ENCODE measurements at regions not wholly inside any gene's neighbourhood (a gene's known extent, or its start where the extent isn't known, plus 50 kb on each side); places are given as distances from the start of the nearest gene placed in this dataset.

DNA sequence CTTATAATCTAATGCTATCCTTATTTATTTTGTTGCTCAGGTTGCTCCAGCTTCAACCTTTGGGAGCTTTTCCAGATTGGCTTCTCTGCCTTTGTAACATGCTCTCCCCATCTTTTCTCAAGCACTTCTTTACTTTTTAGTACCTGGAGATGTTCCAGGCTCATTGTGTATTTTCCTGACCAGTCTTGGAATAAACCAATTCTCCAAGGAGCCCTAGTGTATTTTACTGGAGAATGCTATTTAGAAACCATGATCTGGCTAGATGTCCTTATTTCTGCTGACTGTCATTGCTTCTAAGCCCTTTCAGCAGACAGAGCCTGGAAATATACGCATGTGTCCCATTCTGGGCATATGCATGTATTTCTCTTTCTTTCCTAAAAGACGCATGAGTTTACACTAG lies 95.7 kb downstream of the EMX2 start:
- DNase-seq = peak; percentile 15

DNA sequence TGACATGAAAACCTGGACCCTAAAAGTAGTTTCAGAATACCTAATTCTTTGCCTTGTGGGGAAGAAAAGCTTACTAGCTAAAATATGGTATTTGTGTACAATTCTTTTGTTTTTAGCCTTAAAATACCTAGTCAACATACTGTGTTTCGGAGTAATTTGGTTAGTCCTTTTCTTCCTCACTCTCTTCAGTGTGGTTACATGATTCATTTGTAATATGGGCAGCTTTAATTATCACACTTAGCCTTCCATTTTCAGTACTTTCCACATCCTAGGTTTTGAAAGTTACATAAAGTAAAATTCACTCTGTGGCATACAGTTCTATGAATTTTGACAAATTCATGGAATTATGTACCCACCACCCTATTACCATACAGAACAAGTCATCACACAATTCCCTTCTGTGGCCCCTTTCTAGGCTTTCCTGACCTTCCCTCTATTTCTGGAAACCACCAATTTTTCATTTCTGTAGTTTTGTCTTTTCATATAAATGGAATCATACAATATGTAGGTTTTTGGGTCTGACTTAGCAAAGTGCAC lies 96.2 kb downstream of the EMX2 start:
- no peak for DNase-seq

DNA sequence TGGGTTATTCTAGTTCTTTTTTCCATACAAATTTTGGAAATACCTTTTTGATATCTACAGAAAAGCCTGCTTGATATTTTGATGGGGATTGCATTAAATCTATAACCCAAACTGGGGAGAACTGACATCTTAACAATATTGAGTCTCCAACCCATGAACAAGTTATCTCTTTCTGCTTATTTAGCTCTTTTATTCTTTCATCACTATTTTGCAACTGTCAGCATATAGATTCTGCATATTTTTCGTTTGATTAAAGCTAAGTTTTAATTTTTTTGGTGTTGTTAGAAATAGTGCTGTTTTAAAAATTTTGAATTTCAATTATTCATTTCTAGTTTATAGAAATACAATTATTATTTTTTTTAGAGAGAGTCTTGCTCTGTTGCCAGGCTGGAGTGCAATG lies 97.9 kb downstream of the EMX2 start:
- DNase-seq = no peak

DNA sequence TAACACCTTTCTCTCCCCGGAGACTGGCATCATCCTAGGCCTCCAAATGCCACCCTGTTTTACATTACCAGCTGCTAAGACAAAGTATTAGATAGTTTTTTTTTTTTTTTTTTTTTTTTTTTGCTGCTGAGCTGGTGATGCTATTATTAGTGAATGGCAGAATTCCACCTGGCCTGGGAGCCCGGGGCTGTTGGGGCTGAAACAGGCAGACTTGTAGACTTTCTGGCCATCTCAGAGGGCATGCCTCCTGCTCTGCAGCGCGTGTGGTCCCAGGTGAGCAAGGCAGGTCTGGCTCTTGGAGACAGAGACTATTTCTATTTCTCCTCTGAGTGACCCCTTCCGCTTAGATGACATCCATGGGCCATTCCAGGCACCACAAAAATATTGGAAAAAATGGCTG lies 104.2 kb downstream of the EMX2 start:
- no peak for DNase-seq

DNA sequence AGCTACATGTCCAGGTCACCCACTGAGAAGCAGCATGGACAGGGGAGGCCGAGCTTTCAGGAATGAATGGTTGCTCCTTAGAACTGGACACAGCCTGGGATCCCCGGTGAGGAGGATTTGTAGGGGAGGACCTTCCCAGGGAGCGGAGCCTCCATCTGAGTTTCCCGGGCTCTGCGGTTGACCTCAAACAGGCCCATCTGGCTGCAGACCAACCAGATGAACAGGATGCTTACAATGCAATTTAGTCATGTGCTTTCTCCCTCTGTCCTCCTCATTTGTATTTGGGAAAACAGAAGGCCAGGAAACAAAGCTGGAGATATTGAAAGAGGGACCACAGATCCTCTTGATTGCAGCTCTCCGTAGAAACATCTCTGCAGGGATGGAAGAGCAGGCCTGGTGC lies 104.8 kb downstream of the EMX2 start:
- no peak for DNase-seq

DNA sequence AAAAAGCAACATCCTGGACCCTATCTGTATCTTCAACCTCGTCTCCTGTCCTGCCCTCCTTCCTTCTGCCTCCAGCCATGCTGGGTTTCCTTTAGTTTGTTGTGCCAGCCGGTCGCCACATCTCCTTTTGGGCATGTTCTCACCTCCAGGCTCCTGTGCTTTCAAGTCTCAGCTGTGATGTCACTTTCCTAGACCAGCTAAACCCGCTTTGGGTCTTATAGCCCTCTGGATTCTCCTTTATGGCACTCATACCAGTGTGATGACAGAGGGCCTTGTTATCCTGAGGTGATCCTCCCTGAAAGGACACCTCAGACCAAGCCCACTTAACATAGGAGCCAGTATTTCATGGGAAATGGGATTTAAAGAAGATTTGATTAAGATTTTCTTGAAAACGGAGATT lies 108.6 kb downstream of the EMX2 start:
- no peak for DNase-seq

DNA sequence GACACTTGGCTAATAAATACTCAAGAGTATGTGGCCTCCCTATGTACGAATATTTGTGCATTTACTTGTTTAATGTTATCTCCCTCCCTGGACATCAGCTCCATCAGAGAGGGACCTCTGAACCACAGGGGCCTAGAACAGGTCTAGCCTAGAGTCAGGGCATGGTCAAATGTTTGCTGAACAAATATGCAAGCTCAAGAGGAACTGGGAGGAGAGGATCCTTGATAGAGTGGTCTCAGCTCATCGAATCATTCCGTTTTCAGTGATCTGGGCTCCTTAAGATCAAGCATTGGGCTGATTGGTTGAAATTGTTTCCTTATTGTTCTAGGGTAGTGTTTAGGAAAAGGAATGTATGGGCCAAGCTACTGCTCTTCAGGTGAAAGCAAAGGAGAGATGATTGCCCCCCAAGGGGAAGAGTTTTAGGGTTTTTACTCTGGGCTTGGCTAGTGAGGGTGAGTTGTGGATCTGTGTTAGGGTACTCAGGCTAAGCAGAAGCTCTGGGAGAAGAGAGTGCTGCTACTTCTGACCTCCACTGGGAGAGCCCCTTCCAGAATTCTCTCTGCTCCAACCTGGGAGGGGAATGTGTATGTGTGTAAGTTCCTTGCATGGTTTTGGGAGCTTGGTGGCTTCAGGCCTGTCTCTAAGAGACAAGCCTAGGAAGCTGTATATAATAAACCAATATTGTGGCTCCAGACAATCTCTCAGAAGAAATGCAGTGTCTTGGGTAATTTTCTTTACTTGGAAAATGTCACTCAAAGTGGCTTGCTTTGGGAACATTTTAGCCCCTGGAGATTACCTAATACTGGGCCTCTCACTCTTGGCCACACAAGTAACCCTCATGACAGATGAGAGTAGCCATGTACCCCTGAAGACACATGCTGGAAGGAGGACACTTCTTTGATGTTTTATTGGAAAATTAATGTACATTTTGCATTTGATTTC lies 110.0 kb downstream of the EMX2 start:
- DNase-seq = no peak

DNA sequence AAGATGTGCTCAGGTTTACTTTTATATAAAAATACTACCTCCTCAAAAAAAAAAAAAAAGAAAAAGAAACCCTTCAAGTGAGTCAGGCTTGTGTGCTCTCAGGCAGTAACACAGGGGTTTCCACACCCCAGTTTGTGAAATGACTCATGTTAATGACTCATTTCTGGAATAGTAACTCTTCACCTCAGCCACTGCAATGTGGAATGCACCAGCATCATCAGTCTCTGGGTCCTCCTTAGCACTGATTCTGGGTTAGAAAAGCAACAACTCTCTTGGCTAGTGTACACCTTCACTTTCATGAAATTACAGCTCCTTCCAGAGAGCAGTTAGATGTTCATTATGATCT lies 110.6 kb downstream of the EMX2 start:
- DNase-seq = no peak

DNA sequence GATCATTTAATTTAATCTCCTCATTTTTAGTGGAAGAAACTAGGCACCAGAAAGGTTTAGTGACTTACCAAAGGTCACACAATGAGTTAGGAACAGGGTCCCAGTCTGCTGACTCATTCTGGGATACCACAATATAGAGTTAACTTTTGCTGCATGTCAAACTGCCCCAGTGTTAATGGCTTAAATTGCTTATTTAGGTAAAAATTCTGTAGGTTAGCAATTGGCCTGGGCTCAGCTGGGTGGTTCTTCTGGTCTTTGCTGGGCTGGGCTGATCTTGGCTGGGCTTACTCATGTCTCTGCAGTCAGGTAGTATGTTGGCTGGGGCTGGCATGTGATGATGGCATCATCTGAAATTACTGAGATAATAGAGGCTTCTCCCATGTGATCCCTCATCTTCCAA lies 111.6 kb downstream of the EMX2 start:
- no peak for DNase-seq

DNA sequence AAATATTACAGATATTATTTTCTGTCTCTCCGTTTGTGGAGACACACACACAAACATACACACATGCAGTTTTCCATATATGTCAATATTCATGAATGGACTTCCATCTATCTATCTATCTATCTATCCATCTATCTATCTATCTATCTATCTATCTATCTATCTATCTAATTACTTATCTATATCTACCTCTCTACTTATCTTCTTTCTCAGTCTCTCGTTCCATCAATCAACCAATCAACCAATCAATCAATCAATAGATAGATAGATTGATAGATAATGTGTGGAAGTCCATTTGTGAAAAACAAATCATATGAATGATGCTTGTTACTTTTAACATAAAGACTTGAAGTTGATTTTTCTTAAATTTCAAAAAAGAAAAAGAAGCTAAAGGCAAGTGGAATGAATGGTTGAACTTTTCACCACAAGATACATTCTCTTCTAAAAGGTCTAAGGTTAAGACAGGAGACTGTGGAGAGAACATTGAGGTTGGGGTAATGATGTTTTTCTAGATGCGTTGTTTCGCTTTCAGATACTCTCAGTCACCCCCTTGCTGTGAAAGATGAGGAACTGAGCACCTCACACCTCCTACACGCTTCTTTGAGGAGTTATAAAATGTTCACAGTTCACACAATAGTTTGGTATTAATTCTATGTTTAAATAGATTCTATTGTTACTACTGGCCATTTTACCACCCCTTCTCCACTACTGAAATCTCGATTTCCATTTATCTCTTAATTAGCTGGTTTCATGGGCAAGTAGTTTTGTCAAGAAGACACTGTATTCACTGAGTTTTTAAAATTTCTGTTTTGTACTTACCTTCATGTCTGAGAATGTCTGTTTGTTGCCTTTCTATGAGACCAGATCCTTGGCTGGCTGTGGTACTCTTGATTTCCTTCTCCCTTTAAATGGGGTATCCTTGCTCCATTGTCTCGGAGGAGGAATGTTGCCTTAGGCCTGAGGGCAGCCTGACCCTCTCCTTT lies 114.1 kb downstream of the EMX2 start:
- no peak for DNase-seq

DNA sequence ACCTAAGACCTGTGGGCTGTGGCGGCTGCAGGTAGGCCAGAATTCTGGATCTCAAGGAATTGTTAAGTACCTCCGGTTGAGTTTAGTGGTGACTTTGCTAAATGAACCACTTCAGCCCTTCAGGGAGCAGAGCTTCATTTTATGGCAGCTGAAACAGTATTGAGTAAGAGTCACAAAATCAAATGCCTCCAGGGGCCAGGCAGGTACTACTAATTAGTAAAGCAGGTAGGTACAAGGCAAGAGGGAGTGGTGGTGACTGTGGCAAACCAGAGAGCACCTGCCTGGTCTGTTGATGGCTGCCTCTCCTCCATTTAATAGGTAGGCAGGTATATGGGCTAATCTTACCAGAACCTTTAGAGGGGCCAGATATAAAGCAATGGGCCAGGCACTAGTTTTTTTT lies 118.8 kb downstream of the EMX2 start:
- DNase-seq = no peak

DNA sequence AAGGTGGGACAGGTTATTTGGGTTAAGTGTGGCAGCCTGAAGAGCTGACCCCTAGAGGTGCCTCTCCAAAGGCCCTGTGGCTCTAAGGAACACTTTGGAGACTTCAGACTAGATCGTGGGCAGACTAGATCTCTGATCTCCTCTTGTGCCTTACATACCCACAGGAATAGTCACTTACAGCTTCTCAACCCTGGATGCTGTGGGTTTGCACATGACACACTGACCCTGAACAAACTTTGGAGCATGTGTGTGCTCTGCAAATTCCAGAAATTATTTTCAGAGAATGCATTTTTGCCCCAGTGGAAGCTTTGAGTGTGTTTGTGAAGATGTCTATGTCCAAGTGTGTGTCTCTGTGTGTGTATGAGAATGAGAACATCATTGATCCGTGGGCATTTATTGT lies 119.6 kb downstream of the EMX2 start:
- DNase-seq = no peak

DNA sequence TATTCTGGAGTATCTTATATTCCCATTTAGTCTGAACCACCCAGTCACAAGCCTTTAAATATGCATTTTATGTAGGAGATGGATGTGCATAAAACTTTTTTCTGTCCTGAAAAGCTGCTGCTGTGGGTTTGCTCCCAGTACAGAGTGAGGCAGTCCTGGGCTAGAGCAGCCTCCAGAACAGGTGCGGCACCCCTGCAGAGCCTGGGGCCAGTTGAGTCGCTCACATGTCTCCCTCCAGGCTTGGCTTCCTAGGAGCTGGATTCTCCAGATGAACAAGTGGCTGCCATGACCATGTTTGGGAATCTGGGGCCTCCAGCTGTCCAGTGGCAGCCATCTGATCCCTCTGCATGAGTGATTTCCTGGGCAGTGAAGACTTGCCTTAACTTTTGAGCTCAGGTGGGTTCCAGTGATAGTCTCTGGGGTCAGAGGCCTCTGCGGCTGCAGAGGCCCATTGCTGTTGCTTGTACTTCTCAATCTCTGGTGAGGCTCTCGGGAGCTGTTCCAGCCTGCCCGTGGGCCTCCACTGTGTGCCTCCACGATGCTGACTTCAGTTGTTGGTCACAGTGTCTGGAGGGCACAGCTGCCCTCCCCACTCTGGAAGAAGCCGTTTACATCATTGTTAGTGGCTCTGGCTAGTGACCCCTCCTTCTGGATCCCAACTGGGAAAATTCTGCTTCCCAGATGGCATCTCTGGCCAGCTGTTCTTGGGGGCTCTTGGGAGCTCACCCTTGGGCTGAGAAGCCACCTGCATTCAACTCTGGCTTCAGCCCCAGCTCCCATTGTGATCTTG lies 120.4 kb downstream of the EMX2 start:
- no peak for DNase-seq

DNA sequence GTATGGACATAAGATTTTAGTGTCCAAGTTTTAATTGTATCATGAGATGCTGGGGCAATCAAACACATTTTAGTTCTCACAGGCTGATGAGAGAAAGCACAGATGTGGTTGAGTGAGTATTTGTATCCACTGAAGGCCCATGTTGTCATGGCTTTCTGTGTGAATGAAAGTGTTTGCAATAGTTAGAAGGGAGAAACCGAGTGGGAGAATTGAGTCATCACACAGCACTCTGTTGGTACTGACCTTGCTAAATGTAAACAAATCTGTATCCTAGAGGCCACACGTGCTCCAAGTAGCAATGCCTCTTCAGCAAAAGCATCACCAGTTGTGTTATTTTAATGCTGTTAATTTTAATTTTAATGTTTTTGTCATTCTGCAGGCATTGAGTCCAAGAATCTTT lies 121.2 kb downstream of the EMX2 start:
- DNase-seq = peak; percentile 36

DNA sequence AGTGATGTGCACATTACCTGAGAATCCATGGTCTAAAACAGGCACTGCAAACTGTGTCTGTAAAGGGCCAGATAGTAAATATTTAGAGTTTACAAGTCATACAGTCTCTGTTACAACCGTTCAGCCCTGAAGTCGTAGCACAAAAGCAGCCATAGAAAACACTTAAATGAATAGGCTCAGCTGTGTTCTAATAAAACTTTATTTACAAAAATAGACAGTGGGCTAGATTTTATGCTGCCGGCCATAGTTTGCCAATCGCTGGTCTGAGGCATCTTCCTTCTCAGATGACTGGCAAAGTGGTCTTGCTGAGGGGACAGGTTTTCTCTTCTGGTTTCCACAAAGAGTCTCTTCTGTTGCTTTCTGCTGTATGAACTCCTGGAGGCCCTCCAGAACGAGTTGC lies 121.7 kb downstream of the EMX2 start:
- no peak for DNase-seq

DNA sequence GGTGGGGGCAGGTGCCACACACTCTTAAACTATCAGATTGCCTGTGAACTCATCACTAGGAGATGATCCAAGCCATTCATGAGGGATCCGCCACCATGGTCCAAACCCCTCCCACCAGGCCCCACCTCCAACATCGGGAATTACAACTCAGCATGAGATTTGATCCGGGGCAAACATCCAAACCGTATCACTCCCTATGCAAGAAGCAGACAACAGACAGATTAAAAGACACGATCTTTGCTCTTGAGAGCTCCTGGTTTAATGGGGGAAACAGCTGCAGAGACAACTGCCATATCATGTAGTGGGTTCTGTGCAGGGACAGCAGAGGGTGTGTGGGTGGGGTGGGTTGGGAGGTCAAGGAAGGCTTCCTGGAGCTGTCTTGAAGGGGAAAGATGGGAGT lies 123.6 kb downstream of the EMX2 start:
- peak; percentile 56 for DNase-seq

DNA sequence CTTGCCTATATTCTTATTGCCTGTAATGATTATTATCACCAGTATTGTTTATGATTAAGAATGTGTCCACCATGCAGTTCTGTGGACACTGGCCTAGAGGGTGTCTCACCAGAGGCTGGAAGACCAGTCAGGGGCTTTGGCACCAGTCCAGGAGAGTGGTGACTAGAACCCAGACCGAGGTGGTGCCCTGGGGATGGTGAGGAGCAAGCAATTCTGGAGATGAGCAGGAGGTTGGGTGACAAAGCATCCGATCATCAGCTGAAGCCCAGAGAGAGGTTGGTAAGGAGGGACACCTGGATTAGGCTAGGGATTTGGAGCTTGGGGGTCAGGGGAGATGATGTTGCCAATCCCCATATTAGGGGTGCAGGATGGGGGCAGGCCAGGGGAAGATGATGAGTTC lies 124.4 kb downstream of the EMX2 start:
- DNase-seq = no peak

DNA sequence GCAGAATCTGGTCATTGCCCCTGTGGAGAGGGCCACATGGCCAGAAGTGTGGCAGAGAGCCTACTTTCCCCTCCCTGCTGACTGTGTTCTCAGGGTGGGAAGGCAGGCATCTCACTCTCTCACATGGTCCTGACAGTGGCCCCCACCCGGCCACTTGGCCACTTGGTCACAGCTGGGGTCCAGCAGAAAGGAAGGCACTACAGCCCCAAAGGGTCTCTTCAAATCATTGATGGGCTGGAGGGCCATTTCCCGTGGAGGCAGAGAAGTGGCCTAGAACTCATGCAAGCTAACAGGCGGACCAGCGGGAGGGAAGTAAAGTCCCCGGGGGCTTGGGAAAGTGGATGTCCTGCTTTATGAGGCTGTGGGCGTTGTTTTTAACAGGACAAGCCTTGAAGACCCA lies 125.3 kb downstream of the EMX2 start:
- DNase-seq = no peak

DNA sequence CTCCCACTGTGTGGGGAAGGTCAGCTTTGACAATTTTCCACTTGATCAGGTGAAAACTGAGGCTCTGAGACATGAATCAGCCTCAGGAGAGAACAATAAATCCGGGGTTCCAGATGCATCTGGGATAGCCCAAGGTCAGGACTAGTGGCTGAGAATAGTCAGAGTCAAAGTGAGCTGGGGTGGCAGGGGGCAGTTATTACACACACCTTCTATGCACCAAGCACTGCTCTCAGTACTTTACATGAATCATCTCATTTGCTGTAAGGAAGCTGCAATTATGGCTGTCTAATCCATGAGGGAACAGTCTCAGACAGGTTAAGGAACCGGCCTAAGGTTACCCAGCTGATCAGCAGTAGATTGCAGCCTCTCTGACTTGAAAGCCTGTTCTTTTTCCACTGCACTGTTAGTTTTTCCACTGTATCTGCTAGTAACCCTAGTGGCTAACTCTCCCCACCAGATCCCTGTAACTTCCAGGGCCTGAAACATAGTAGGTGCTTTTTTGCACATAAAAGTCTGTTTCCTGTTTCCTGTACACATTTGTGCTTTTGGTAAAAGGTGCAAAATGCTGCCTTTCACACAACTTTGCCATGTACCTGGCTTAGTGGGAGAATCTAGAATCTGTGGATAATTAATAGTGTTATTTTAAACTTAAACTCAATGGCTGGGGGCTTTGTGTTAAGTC lies 125.9 kb downstream of the EMX2 start:
- no peak for DNase-seq

DNA sequence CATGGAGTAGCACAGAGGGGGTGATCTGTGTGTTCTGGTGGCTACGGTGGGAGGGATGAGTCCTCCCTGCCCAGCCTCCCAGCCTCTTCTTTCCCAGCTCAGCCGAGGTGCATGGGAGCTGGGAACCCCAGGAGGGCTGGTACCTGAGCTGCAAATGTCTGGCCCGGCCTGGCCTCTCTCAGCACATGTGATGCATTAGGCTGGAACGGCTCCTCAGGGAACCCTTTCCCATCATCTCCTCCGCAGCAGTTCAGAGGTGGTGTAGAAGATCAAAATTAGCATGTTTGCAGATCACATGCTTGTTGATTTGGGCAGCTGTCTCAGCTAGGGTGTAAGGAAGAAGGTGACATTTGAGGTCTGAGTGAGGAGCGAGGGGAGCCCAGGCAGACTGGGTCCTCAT lies 126.6 kb downstream of the EMX2 start:
- no peak for DNase-seq

DNA sequence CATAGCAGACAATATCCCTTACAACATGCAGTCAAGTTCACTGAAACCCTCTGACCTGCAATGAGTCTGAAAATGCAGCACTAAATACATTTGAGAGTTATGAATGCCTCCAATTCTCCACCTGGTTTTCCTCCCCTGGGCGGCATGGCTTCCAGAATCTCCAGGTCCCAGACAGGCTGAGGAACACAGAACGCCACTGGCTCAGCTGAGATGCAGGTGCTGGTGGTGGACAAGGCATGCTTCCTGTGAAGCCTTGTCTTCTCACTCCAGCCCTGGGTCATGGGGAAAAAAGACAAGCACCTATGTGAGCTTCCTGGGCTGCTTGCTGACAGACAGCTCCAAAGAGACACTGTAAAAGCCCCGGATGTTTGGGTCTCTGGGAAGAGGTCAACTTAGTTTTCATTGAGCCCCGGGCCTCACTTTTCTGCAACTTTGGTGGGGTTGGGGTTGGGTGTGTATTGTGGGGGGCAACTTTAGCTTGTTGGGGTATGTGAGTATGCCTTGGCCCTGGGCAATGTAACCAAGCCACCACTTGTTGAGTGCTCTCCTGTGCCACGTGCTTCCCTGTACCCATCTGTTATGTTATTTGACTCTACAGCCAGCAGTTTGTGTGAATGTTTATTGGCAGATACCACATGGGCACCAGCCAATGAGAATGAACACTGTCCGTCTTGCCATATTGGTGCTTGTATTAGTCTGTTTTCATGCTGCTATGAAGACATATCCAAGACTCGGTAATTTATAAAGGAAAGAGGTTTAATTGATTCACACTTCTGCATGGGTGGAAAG lies 127.8 kb downstream of the EMX2 start:
- no peak for DNase-seq
